Karpas-422 (cell line): ENCODE measurements at regions not wholly inside any gene's neighbourhood (a gene's known extent, or its start where the extent isn't known, plus 50 kb on each side); places are given as distances from the start of the nearest gene placed in this dataset.
"Not testable (repeated sequence)": the region's sequence is repeated elsewhere in the genome, so short reads cannot be mapped to it uniquely, and the experiment has no call there.

ENCODE experiments used
- DNase-seq: peaks from one replicate; pipeline ENCODE4 v3.0.0-alpha.2; 2015
- H2AFZ ChIP-seq: fragments of 200-600 bp; sonication (generic); 2 replicates; pipeline ENCODE4 v1.6.1; 2014; ENCODE audit warnings: antibody characterized with exemption, low read length, mixed read lengths
- H3K27ac ChIP-seq: fragments of 200-600 bp; sonication (generic); 2 replicates; pipeline ENCODE4 v1.5.1; 2014; ENCODE audit warnings: mild to moderate bottlenecking, low read length, moderate library complexity
- H3K27me3 ChIP-seq: fragments of 200-600 bp; sonication (generic); 2 replicates; pipeline ENCODE4 v1.6.1; 2014; ENCODE audit warnings: low read length, mixed read lengths
- H3K36me3 ChIP-seq: fragments of 200-600 bp; sonication (generic); 2 replicates; pipeline ENCODE4 v1.6.1; 2014; ENCODE audit warnings: low read length, mixed read lengths; ENCODE audit not compliant: insufficient read depth
- H3K4me1 ChIP-seq: fragments of 200-600 bp; sonication (generic); 2 replicates; pipeline ENCODE4 v1.6.1; 2014; ENCODE audit warnings: mild to moderate bottlenecking, low read length, mixed read lengths
- H3K4me2 ChIP-seq: fragments of 200-600 bp; sonication (generic); 2 replicates; pipeline ENCODE4 v1.6.1; 2014; ENCODE audit warnings: low read length, low read depth, mild to moderate bottlenecking; ENCODE audit not compliant: poor library complexity, severe bottlenecking
- H3K4me3 ChIP-seq: fragments of 200-600 bp; sonication (generic); 2 replicates; pipeline ENCODE4 v1.5.1; 2014; ENCODE audit warnings: mild to moderate bottlenecking, antibody characterized with exemption, low read length, mixed read lengths
- H3K79me2 ChIP-seq: fragments of 200-600 bp; sonication (generic); 2 replicates; pipeline ENCODE4 v1.6.1; 2014; ENCODE audit warnings: mild to moderate bottlenecking, low read length, mixed read lengths
- H3K9ac ChIP-seq: fragments of 200-600 bp; sonication (generic); 2 replicates; pipeline ENCODE4 v1.6.0; 2014; ENCODE audit warnings: low read length
- H3K9me2 ChIP-seq: fragments of 200-600 bp; sonication (generic), shearing (Covaris generic); replicated peaks from 2 replicates; pipeline ENCODE4 v1.6.0; 2014; ENCODE audit warnings: mild to moderate bottlenecking, low read length, moderate library complexity; ENCODE audit not compliant: insufficient read depth
- H3K9me3 ChIP-seq: fragments of 300-700, 200-600 bp; sonication (generic); 2 replicates; pipeline ENCODE4 v1.6.1; 2014; ENCODE audit warnings: low read length, mixed read lengths
- H4K20me1 ChIP-seq: fragments of 200-600 bp; sonication (generic); 2 replicates; pipeline ENCODE4 v1.6.1; 2014; ENCODE audit warnings: mild to moderate bottlenecking, antibody characterized with exemption, low read length, low read depth; ENCODE audit not compliant: insufficient read depth

- H3K27me3 ChIP-seq, H3K4me3 ChIP-seq, H3K4me2 ChIP-seq, H3K9me3 ChIP-seq, H3K4me1 ChIP-seq, H4K20me1 ChIP-seq, H3K9ac ChIP-seq, H3K27ac ChIP-seq, H3K9me2 ChIP-seq, H2AFZ ChIP-seq, H3K36me3 ChIP-seq, DNase-seq, H3K79me2 ChIP-seq: not testable (repeated sequence)
Measured at GRCh38 chrX:84870281-84870680, 133.4 kb upstream of the APOOL start.

GRCh38 chrX:84872160-84872771 is 131.4 kb upstream of the APOOL start:
- not testable (repeated sequence) for H3K36me3 ChIP-seq, H3K4me3 ChIP-seq, H3K9me3 ChIP-seq

GRCh38 chrX:84873176-84873575 is 130.5 kb upstream of the APOOL start:
- Histone ChIP-seq H3K36me3 (no peaks in the 10 kb centered on the region), H3K79me2 (no peaks in the 10 kb centered on the region), H3K4me3 (no peak overlapping the region), H3K27me3 (no peaks in the 10 kb centered on the region), H3K9ac (no peak overlapping the region), H2AFZ (no peak overlapping the region), H3K9me3 (no peaks in the 10 kb centered on the region), H3K4me1 (no peaks in the 10 kb centered on the region), H3K27ac (no peak overlapping the region), H3K9me2 (no peaks in the 10 kb centered on the region), H3K4me2 (no peak overlapping the region), H4K20me1 (no peaks in the 10 kb centered on the region)
- DNase-seq = no peak

More at GRCh38 chrX:84872160-84872771, 131.4 kb upstream of the APOOL start:
- not testable (repeated sequence) for H3K9me2 ChIP-seq, H3K79me2 ChIP-seq, DNase-seq, H3K4me1 ChIP-seq, H3K4me2 ChIP-seq, H4K20me1 ChIP-seq, H3K27me3 ChIP-seq, H3K9ac ChIP-seq, H3K27ac ChIP-seq, H2AFZ ChIP-seq

- H3K27ac ChIP-seq = no peak overlapping the region
- H3K79me2 ChIP-seq = no peaks in the 10 kb centered on the region
- no peaks in the 10 kb centered on the region for H3K9me3 ChIP-seq
- no peak overlapping the region for H3K4me2 ChIP-seq
- no peak overlapping the region for H3K9ac ChIP-seq
- H4K20me1 ChIP-seq = no peaks in the 10 kb centered on the region
- no peaks in the 10 kb centered on the region for H3K36me3 ChIP-seq
- H3K27me3 ChIP-seq = no peaks in the 10 kb centered on the region
- H3K4me1 ChIP-seq = no peaks in the 10 kb centered on the region
- H2AFZ ChIP-seq = no peak overlapping the region
- no peaks in the 10 kb centered on the region for H3K9me2 ChIP-seq
- H3K4me3 ChIP-seq = no peak overlapping the region
- DNase-seq = no peak
Measured at GRCh38 chrX:84876876-84877275, 126.8 kb upstream of the APOOL start.

GRCh38 chrX:84893897-84894296 is 109.8 kb upstream of the APOOL start:
- H3K36me3 ChIP-seq = no peaks in the 10 kb centered on the region
- no peaks in the 10 kb centered on the region for H3K9me2 ChIP-seq
- H4K20me1 ChIP-seq = no peaks in the 10 kb centered on the region
- DNase-seq = no peak
- no peaks in the 10 kb centered on the region for H3K79me2 ChIP-seq
- H3K4me1 ChIP-seq = no peaks in the 10 kb centered on the region
- no peak overlapping the region for H3K4me2 ChIP-seq
- no peaks in the 10 kb centered on the region for H3K9me3 ChIP-seq
- H2AFZ ChIP-seq = no peak overlapping the region
- H3K27me3 ChIP-seq = no peaks in the 10 kb centered on the region
- no peak overlapping the region for H3K27ac ChIP-seq
- no peak overlapping the region for H3K9ac ChIP-seq
- H3K4me3 ChIP-seq = no peak overlapping the region

GRCh38 chrX:84907324-84907968 is 96.2 kb upstream of the APOOL start:
- DNase-seq = no peak
- Histone ChIP-seq H3K36me3 (no peaks in the 10 kb centered on the region), H3K4me2 (no peak overlapping the region), H3K4me3 (no peak overlapping the region), H3K9me2 (no peaks in the 10 kb centered on the region), H4K20me1 (no peaks in the 10 kb centered on the region), H2AFZ (no peak overlapping the region), H3K9me3 (no peaks in the 10 kb centered on the region), H3K4me1 (no peaks in the 10 kb centered on the region), H3K27ac (no peak overlapping the region), H3K27me3 (no peaks in the 10 kb centered on the region), H3K79me2 (no peaks in the 10 kb centered on the region), H3K9ac (no peak overlapping the region)

GRCh38 chrX:84909151-84909550 is 94.5 kb upstream of the APOOL start:
- DNase-seq = no peak
- H3K36me3 ChIP-seq = no peaks in the 10 kb centered on the region
- H3K9ac ChIP-seq = no peak overlapping the region
- H3K4me1 ChIP-seq = no peaks in the 10 kb centered on the region
- no peak overlapping the region for H3K4me3 ChIP-seq
- no peaks in the 10 kb centered on the region for H3K9me2 ChIP-seq
- H3K9me3 ChIP-seq = no peaks in the 10 kb centered on the region
- no peak overlapping the region for H3K27ac ChIP-seq
- H3K4me2 ChIP-seq = no peak overlapping the region
- H2AFZ ChIP-seq = no peak overlapping the region
- H4K20me1 ChIP-seq = no peaks in the 10 kb centered on the region
- no peaks in the 10 kb centered on the region for H3K79me2 ChIP-seq
- H3K27me3 ChIP-seq = no peaks in the 10 kb centered on the region

GRCh38 chrX:84924624-84925023 is 79.1 kb upstream of the APOOL start:
- no peaks in the 10 kb centered on the region for H3K9me2 ChIP-seq
- H2AFZ ChIP-seq = no peak overlapping the region
- DNase-seq = no peak

More at GRCh38 chrX:84924624-84925023, 79.1 kb upstream of the APOOL start:
- no peak overlapping the region for H3K4me3 ChIP-seq
- no peak overlapping the region for H3K9ac ChIP-seq
- no peak overlapping the region for H3K4me2 ChIP-seq
- H3K4me1 ChIP-seq = no peaks in the 10 kb centered on the region
- H3K79me2 ChIP-seq = no peaks in the 10 kb centered on the region
- H3K9me3 ChIP-seq = no peaks in the 10 kb centered on the region
- no peaks in the 10 kb centered on the region for H4K20me1 ChIP-seq
- no peak overlapping the region for H3K27ac ChIP-seq
- H3K36me3 ChIP-seq = no peaks in the 10 kb centered on the region
- H3K27me3 ChIP-seq = no peaks in the 10 kb centered on the region
